Inferior parietal cortex (tissue), 1 donor: ENCODE measurements at regions not wholly inside any gene's neighbourhood (a gene's known extent, or its start where the extent isn't known, plus 50 kb on each side); places are given as distances from the start of the nearest gene placed in this dataset.

Experiments used
- DNase-seq: peaks from one replicate; pipeline ENCODE4 v3.0.0-alpha.2; 2016; ENCODE audit errors: extremely low spot score

- no peak for DNase-seq
Measured at GRCh38 chr6:126419901-126420300, 80.0 kb downstream of the CENPW start.

GRCh38 chr6:126422912-126423311, 83.0 kb downstream of the CENPW start:
- no peak for DNase-seq

GRCh38 chr6:126427713-126428112, 87.8 kb downstream of the CENPW start:
- no peak for DNase-seq

- no peak for DNase-seq
Measured at GRCh38 chr6:126429866-126430265, 90.0 kb downstream of the CENPW start.

- no peak for DNase-seq
Measured at GRCh38 chr6:126432564-126432963, 92.6 kb downstream of the CENPW start.

GRCh38 chr6:126433927-126434326, 94.0 kb downstream of the CENPW start:
- DNase-seq: no peak

GRCh38 chr6:126437205-126437604, 97.3 kb downstream of the CENPW start:
- DNase-seq: no peak

GRCh38 chr6:126439040-126439439, 99.1 kb downstream of the CENPW start:
- no peak for DNase-seq

GRCh38 chr6:126440923-126441322, 101.0 kb downstream of the CENPW start:
- no peak for DNase-seq

- no peak for DNase-seq
Measured at GRCh38 chr6:126444659-126445273, 104.9 kb downstream of the CENPW start.

GRCh38 chr6:126446248-126446647, 106.3 kb downstream of the CENPW start:
- no peak for DNase-seq

- DNase-seq: no peak
Measured at GRCh38 chr6:126447367-126447766, 107.5 kb downstream of the CENPW start.

- DNase-seq: no peak
Measured at GRCh38 chr6:126461045-126461444, 121.1 kb downstream of the CENPW start.

- DNase-seq: no peak
Measured at GRCh38 chr6:126464245-126464644, 124.3 kb downstream of the CENPW start.

GRCh38 chr6:126475449-126475848, 135.5 kb downstream of the CENPW start:
- DNase-seq: no peak

- no peak for DNase-seq
Measured at GRCh38 chr6:126477678-126478077, 137.8 kb downstream of the CENPW start.

- DNase-seq: no peak
Measured at GRCh38 chr6:126480268-126480667, 140.4 kb downstream of the CENPW start.

GRCh38 chr6:126481319-126481718, 141.4 kb downstream of the CENPW start:
- no peak for DNase-seq

GRCh38 chr6:126504792-126505191, 164.9 kb downstream of the CENPW start:
- no peak for DNase-seq

- no peak for DNase-seq
Measured at GRCh38 chr6:126513198-126513597, 173.3 kb downstream of the CENPW start.

- DNase-seq: no peak
Measured at GRCh38 chr6:126516411-126516810, 176.5 kb downstream of the CENPW start.

GRCh38 chr6:126524811-126525326, 185.0 kb downstream of the CENPW start:
- no peak for DNase-seq

- DNase-seq: no peak
Measured at GRCh38 chr6:126526547-126526946, 186.6 kb downstream of the CENPW start.

GRCh38 chr6:126526996-126527606, 187.2 kb downstream of the CENPW start:
- no peak for DNase-seq
